ENCODE measurements at regions not wholly inside any gene's neighbourhood (a gene's known extent, or its start where the extent isn't known, plus 50 kb on each side); places are given as distances from the start of the nearest gene placed in this dataset.
"Not testable (repeated sequence)": the region's sequence is repeated elsewhere in the genome, so short reads cannot be mapped to it uniquely, and the experiment has no call there.

- Mint-ChIP-seq H3K36me3 (ENCODE audit: unreplicated experiment) (no peaks in the 10 kb centered on the region), H3K4me1 (ENCODE audit: unreplicated experiment) (no peaks in the 10 kb centered on the region), H3K9me3 (ENCODE audit: unreplicated experiment) (no peaks in the 10 kb centered on the region), H3K27ac (ENCODE audit: unreplicated experiment) (no peak overlapping the region), H3K27me3 (ENCODE audit: unreplicated experiment) (peaks cover 11% of the 10 kb centered on the region), H3K4me3 (ENCODE audit: unreplicated experiment) (no peak overlapping the region)
- TF ChIP-seq, protein P1, sequence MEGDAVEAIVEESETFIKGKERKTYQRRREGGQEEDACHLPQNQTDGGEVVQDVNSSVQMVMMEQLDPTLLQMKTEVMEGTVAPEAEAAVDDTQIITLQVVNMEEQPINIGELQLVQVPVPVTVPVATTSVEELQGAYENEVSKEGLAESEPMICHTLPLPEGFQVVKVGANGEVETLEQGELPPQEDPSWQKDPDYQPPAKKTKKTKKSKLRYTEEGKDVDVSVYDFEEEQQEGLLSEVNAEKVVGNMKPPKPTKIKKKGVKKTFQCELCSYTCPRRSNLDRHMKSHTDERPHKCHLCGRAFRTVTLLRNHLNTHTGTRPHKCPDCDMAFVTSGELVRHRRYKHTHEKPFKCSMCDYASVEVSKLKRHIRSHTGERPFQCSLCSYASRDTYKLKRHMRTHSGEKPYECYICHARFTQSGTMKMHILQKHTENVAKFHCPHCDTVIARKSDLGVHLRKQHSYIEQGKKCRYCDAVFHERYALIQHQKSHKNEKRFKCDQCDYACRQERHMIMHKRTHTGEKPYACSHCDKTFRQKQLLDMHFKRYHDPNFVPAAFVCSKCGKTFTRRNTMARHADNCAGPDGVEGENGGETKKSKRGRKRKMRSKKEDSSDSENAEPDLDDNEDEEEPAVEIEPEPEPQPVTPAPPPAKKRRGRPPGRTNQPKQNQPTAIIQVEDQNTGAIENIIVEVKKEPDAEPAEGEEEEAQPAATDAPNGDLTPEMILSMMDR (IDR thresholded peaks at IDR 0.05): no peak
- no peak for DNase-seq (ENCODE audit: extremely low spot score, unreplicated experiment)
These were observed 323.8 kb downstream of the LMO7 start for GRCh38 chr13:75959861-75960481.

GRCh38 chr13:75953589-75953988, 317.5 kb downstream of the LMO7 start:
- H3K9me3 Mint-ChIP-seq (ENCODE audit: unreplicated experiment); DNase-seq (ENCODE audit: extremely low spot score, unreplicated experiment); H3K36me3 Mint-ChIP-seq (ENCODE audit: unreplicated experiment); H3K4me3 Mint-ChIP-seq (ENCODE audit: unreplicated experiment); H3K4me1 Mint-ChIP-seq (ENCODE audit: unreplicated experiment); H3K27ac Mint-ChIP-seq (ENCODE audit: unreplicated experiment); H3K27me3 Mint-ChIP-seq (ENCODE audit: unreplicated experiment): not testable (repeated sequence)

GRCh38 chr13:75947448-75947847, 311.3 kb downstream of the LMO7 start:
- Mint-ChIP-seq H3K36me3 (ENCODE audit: unreplicated experiment) (no peaks in the 10 kb centered on the region), H3K4me3 (ENCODE audit: unreplicated experiment) (no peak overlapping the region), H3K4me1 (ENCODE audit: unreplicated experiment) (no peaks in the 10 kb centered on the region), H3K27me3 (ENCODE audit: unreplicated experiment) (peaks cover 7% of the 10 kb centered on the region), H3K9me3 (ENCODE audit: unreplicated experiment) (no peaks in the 10 kb centered on the region), H3K27ac (ENCODE audit: unreplicated experiment) (no peak overlapping the region)
- TF ChIP-seq, protein P1 (IDR thresholded peaks at IDR 0.05): no peak
- no peak for DNase-seq (ENCODE audit: extremely low spot score, unreplicated experiment)

DNA sequence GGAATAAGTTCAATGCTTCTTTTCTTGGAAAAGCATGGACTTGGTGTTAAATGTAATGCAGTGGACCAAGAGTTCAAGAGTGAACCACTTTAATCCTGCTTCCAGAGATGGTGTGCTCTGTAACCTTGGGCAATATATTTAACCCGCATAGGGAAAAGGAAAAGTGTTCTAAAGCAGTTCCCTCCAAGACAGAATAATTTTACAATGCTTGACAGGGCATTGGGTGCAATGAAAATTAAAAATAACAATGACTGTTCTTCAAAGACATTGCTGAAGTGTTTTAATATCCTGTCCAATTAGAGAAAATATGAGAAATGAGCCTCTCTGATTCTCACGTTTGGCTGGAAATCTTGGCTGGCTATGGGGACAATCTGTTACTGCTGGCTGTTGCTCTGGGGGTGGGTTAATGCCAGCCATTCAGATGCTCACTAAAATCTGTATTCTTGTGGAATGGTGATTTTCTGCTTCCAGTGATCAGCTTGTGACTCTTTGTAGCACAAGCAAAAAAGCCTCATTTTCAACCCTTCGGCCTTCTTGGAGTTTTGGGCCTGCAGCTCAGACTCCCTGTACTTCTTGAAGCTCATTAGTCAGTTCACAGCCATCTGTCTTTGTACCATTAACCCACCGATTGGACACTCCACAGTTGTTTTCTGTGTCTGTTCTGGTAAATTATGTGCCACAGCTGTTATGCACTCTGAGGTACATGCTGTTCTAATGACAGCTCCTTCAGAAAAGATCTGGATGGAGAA, 310.6 kb downstream of the LMO7 start:
- TF ChIP-seq, protein P1 (IDR thresholded peaks at IDR 0.05): no peak
- Mint-ChIP-seq H3K9me3 (ENCODE audit: unreplicated experiment) (no peaks in the 10 kb centered on the region), H3K4me3 (ENCODE audit: unreplicated experiment) (no peak overlapping the region), H3K27me3 (ENCODE audit: unreplicated experiment) (peaks cover 7% of the 10 kb centered on the region), H3K36me3 (ENCODE audit: unreplicated experiment) (no peaks in the 10 kb centered on the region), H3K27ac (ENCODE audit: unreplicated experiment) (no peak overlapping the region), H3K4me1 (ENCODE audit: unreplicated experiment) (no peaks in the 10 kb centered on the region)
- DNase-seq (ENCODE audit: extremely low spot score, unreplicated experiment): no peak

- no peak for DNase-seq (ENCODE audit: extremely low spot score, unreplicated experiment)
- Mint-ChIP-seq H3K4me1 (ENCODE audit: unreplicated experiment) (no peaks in the 10 kb centered on the region), H3K27ac (ENCODE audit: unreplicated experiment) (no peak overlapping the region), H3K36me3 (ENCODE audit: unreplicated experiment) (no peaks in the 10 kb centered on the region), H3K4me3 (ENCODE audit: unreplicated experiment) (no peak overlapping the region), H3K9me3 (ENCODE audit: unreplicated experiment) (no peaks in the 10 kb centered on the region), H3K27me3 (ENCODE audit: unreplicated experiment) (peaks cover 7% of the 10 kb centered on the region)
- TF ChIP-seq, protein P1 (IDR thresholded peaks at IDR 0.05): no peak
These were observed 309.8 kb downstream of the LMO7 start for GRCh38 chr13:75945841-75946482.
